ENCODE measurements at regions not wholly inside any gene's neighbourhood (a gene's known extent, or its start where the extent isn't known, plus 50 kb on each side); places are given as distances from the start of the nearest gene placed in this dataset.
A peak's percentile ranks its signal among the peaks of the same experiment; 100 is the strongest.

GRCh38 chr14:66152747-66153146 lies 333.4 kb upstream of the CCDC196 start:
- Histone ChIP-seq H3K9ac (no peak overlapping the region), H2AFZ (ENCODE audit: low read depth) (no peak overlapping the region), H3K27ac (no peak overlapping the region), H3K4me2 (no peak overlapping the region), H3K27me3 (ENCODE audit: insufficient read depth, low read depth) (no peaks in the 10 kb centered on the region), H3K4me1 (ENCODE audit: low read depth, poor library complexity, severe bottlenecking) (no peaks in the 10 kb centered on the region), H4K20me1 (ENCODE audit: insufficient read depth) (no peaks in the 10 kb centered on the region), H3K36me3 (ENCODE audit: insufficient read depth) (no peaks in the 10 kb centered on the region), H3K4me3 (IDR thresholded peaks at IDR 0.05; ENCODE audit: insufficient read depth, low read depth, low read length) (no peak overlapping the region), H3K79me2 (ENCODE audit: insufficient read depth, low read depth) (no peaks in the 10 kb centered on the region)
- no peak for TF ChIP-seq CTCF (conservative IDR thresholded peaks at IDR 0.05; ENCODE audit: low read depth, low read length)

DNA sequence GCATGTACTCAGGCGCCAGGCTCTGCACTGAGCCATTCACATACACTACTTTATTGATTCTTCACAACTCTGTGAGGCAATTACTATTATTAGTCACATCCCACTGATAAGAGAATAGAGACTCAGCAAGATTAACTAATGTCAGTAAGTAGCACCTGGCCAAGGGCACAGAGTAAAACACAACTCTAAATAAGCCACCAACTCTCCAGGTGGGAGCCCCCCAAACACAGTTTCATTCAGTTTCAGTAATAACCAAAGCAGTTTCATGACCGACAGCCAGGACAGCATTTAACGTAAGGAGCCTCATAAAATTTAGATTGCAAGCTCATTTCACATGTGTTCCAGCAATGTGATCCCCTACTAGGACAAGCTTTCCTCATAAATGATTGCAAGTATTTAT lies 323.1 kb upstream of the CCDC196 start:
- TF ChIP-seq CTCF (conservative IDR thresholded peaks at IDR 0.05; ENCODE audit: low read depth, low read length): no peak
- peak overlapping the region; percentile 88 for H3K27ac ChIP-seq
- no peaks in the 10 kb centered on the region for H3K36me3 ChIP-seq (ENCODE audit: insufficient read depth)
- no peak overlapping the region for H3K4me3 ChIP-seq (IDR thresholded peaks at IDR 0.05; ENCODE audit: insufficient read depth, low read depth, low read length)
- no peaks in the 10 kb centered on the region for H3K79me2 ChIP-seq (ENCODE audit: insufficient read depth, low read depth)
- peak overlapping the region; percentile 67; the same call in 1 of the 2 replicates for H2AFZ ChIP-seq (ENCODE audit: low read depth)
- peak overlapping the region; percentile 81 for H3K4me2 ChIP-seq
- H3K4me1 ChIP-seq (ENCODE audit: low read depth, poor library complexity, severe bottlenecking): peaks cover 50% of the 10 kb centered on the region
- H3K9ac ChIP-seq: peak overlapping the region; percentile 25; the same call in 1 of the 2 replicates
- H4K20me1 ChIP-seq (ENCODE audit: insufficient read depth): no peaks in the 10 kb centered on the region
- no peaks in the 10 kb centered on the region for H3K27me3 ChIP-seq (ENCODE audit: insufficient read depth, low read depth)

GRCh38 chr14:66165337-66165736 lies 320.8 kb upstream of the CCDC196 start:
- no peaks in the 10 kb centered on the region for H3K36me3 ChIP-seq (ENCODE audit: insufficient read depth)
- no peak for TF ChIP-seq CTCF (conservative IDR thresholded peaks at IDR 0.05; ENCODE audit: low read depth, low read length)
- no peak overlapping the region for H3K4me3 ChIP-seq (IDR thresholded peaks at IDR 0.05; ENCODE audit: insufficient read depth, low read depth, low read length)
- H3K79me2 ChIP-seq (ENCODE audit: insufficient read depth, low read depth): no peaks in the 10 kb centered on the region
- H3K4me2 ChIP-seq: peak overlapping the region; percentile 81; the same call in 1 of the 2 replicates
- H3K27ac ChIP-seq: no peak overlapping the region
- no peak overlapping the region for H3K9ac ChIP-seq
- H2AFZ ChIP-seq (ENCODE audit: low read depth): no peak overlapping the region
- H3K27me3 ChIP-seq (ENCODE audit: insufficient read depth, low read depth): no peaks in the 10 kb centered on the region
- H3K4me1 ChIP-seq (ENCODE audit: low read depth, poor library complexity, severe bottlenecking): peaks cover 48% of the 10 kb centered on the region
- no peaks in the 10 kb centered on the region for H4K20me1 ChIP-seq (ENCODE audit: insufficient read depth)

DNA sequence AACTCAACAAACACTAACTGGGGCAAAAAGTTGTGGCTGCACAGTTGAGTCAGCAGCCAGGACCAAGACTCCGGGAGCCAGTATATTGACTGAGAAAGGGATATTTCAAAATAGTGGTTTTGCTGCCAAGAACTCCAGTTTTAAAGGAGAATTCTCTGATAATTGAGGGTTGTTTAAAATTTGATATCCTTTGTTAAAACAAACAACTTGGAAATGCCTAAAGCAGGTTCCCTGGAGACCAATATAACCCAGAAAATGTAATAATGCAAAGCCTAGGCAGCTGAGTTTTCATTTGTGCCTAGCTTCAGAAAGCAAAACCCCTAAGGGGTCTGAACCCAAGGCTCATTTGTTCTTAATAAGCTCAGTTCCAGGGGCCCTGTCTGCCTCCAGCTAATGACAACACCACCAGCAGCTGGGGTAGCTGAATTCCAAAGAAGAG lies 311.7 kb upstream of the CCDC196 start:
- Histone ChIP-seq H2AFZ (ENCODE audit: low read depth) (no peak overlapping the region), H3K79me2 (ENCODE audit: insufficient read depth, low read depth) (no peaks in the 10 kb centered on the region), H3K4me1 (ENCODE audit: low read depth, poor library complexity, severe bottlenecking) (no peaks in the 10 kb centered on the region), H3K4me3 (IDR thresholded peaks at IDR 0.05; ENCODE audit: insufficient read depth, low read depth, low read length) (no peak overlapping the region), H3K36me3 (ENCODE audit: insufficient read depth) (no peaks in the 10 kb centered on the region), H3K27me3 (ENCODE audit: insufficient read depth, low read depth) (no peaks in the 10 kb centered on the region), H3K9ac (no peak overlapping the region), H4K20me1 (ENCODE audit: insufficient read depth) (no peaks in the 10 kb centered on the region), H3K27ac (no peak overlapping the region), H3K4me2 (no peak overlapping the region)
- TF ChIP-seq CTCF (conservative IDR thresholded peaks at IDR 0.05; ENCODE audit: low read depth, low read length): no peak

Data from KMS-11 (cell line).